Right renal pelvis (tissue), 4 donors: ENCODE measurements at regions not wholly inside any gene's neighbourhood (a gene's known extent, or its start where the extent isn't known, plus 50 kb on each side); places are given as distances from the start of the nearest gene placed in this dataset.

Experiments
- DNase-seq, 4 donors: peaks; one replicate each; pipeline ENCODE4 v3.0.0-alpha.2; 2013; ENCODE audit warnings: low read depth in 4 of 4, low spot score in 3 of 4, missing footprints in 1 of 4

GRCh38 chr2:146173934-146174333 is 1654.0 kb upstream of the ZEB2 start:
- no peak for DNase-seq

- DNase-seq: no peak
These were observed 1641.5 kb upstream of the ZEB2 start for GRCh38 chr2:146161256-146161882.

- DNase-seq: no peak
These were observed 1638.3 kb upstream of the ZEB2 start for GRCh38 chr2:146158072-146158674.

- no peak for DNase-seq
These were observed 1627.6 kb upstream of the ZEB2 start for GRCh38 chr2:146147448-146148012.

GRCh38 chr2:146143971-146144370 is 1624.1 kb upstream of the ZEB2 start:
- no peak for DNase-seq

- no peak for DNase-seq
These were observed 1618.9 kb upstream of the ZEB2 start for GRCh38 chr2:146138820-146139219.

- peak in 3 of 4 donors; percentile 14 to 50 (median 36) for DNase-seq
These were observed 1615.3 kb upstream of the ZEB2 start for GRCh38 chr2:146135245-146135644.

- DNase-seq: no peak
These were observed 1611.9 kb upstream of the ZEB2 start for GRCh38 chr2:146131785-146132184.

- DNase-seq: no peak
These were observed 1611.1 kb upstream of the ZEB2 start for GRCh38 chr2:146131048-146131447.

GRCh38 chr2:146130290-146130689 is 1610.4 kb upstream of the ZEB2 start:
- DNase-seq: no peak

GRCh38 chr2:146129231-146129630 is 1609.3 kb upstream of the ZEB2 start:
- DNase-seq: no peak

- DNase-seq: no peak
These were observed 1608.3 kb upstream of the ZEB2 start for GRCh38 chr2:146128216-146128615.

GRCh38 chr2:146125551-146125950 is 1605.6 kb upstream of the ZEB2 start:
- no peak for DNase-seq

- DNase-seq: no peak
These were observed 1604.8 kb upstream of the ZEB2 start for GRCh38 chr2:146124741-146125140.

GRCh38 chr2:146123714-146124113 is 1603.8 kb upstream of the ZEB2 start:
- DNase-seq: no peak

- DNase-seq: no peak
These were observed 1603.3 kb upstream of the ZEB2 start for GRCh38 chr2:146123256-146123655.

GRCh38 chr2:146119586-146119985 is 1599.7 kb upstream of the ZEB2 start:
- no peak for DNase-seq

GRCh38 chr2:146108993-146109392 is 1589.1 kb upstream of the ZEB2 start:
- no peak for DNase-seq

GRCh38 chr2:146094185-146094584 is 1574.3 kb upstream of the ZEB2 start:
- DNase-seq: no peak

- DNase-seq: no peak
These were observed 1561.5 kb upstream of the ZEB2 start for GRCh38 chr2:146081459-146081858.

- DNase-seq: no peak
These were observed 1561.0 kb upstream of the ZEB2 start for GRCh38 chr2:146080925-146081324.

GRCh38 chr2:146079216-146079615 is 1559.3 kb upstream of the ZEB2 start:
- no peak for DNase-seq
